SK-N-SH treated with all-trans-retinoic acid at 6 μM for 48 hours (cell line): ENCODE measurements at regions not wholly inside any gene's neighbourhood (a gene's known extent, or its start where the extent isn't known, plus 50 kb on each side); places are given as distances from the start of the nearest gene placed in this dataset.

Experiments used
- ATAC-seq: fragments of 200-7000 bp; cut with Tn5 transposase; 3 replicates; pipeline ENCODE4 v1.9.1; 2020; ENCODE audit warnings: mild to moderate bottlenecking, moderate library complexity
- BACH2 ChIP-seq: fragments of 250-450 bp; sonication (Bioruptor Pico); IDR thresholded peaks from 2 replicates; pipeline ENCODE4 v1.9.0; 2021; ENCODE audit warnings: mild to moderate bottlenecking, borderline replicate concordance
- CSDC2 ChIP-seq: fragments of 250-450 bp; sonication (Bioruptor Pico); IDR thresholded peaks from 2 replicates; pipeline ENCODE4 v1.5.0; 2020; ENCODE audit warnings: mild to moderate bottlenecking, moderate library complexity
- ESRRG ChIP-seq: fragments of 250-450 bp; sonication (Bioruptor Pico); IDR thresholded peaks from 2 replicates; pipeline ENCODE4 v1.6.1; 2021; ENCODE audit warnings: mild to moderate bottlenecking
- GLIS3 ChIP-seq: fragments of 250-450 bp; sonication (Bioruptor Pico); IDR thresholded peaks from 2 replicates; pipeline ENCODE4 v1.5.0; 2020; ENCODE audit warnings: mild to moderate bottlenecking, moderate library complexity
- ISL1 ChIP-seq: fragments of 250-450 bp; sonication (Bioruptor Pico); IDR thresholded peaks from 2 replicates; pipeline ENCODE4 v2.1.2; 2022; ENCODE audit warnings: mild to moderate bottlenecking, moderate library complexity
- OSR1 ChIP-seq: fragments of 250-450 bp; sonication (Bioruptor Pico); IDR thresholded peaks from 2 replicates; pipeline ENCODE4 v1.8.0; 2022; ENCODE audit warnings: moderate library complexity, mild to moderate bottlenecking, inconsistent platforms
- PATZ1 ChIP-seq: fragments of 250-450 bp; sonication (Bioruptor Pico); IDR thresholded peaks from 2 replicates; pipeline ENCODE4 v1.8.0; 2020; ENCODE audit warnings: mild to moderate bottlenecking, moderate library complexity, borderline replicate concordance
- POU6F1 ChIP-seq: fragments of 250-450 bp; sonication (Bioruptor Pico); IDR thresholded peaks from 2 replicates; pipeline ENCODE4 v1.8.0; 2021; ENCODE audit warnings: low read depth, mild to moderate bottlenecking, moderate library complexity, borderline replicate concordance
- PPARA ChIP-seq: fragments of 250-450 bp; sonication (Bioruptor Pico); IDR thresholded peaks from 2 replicates; pipeline ENCODE4 v1.5.0; 2020; ENCODE audit warnings: mild to moderate bottlenecking, borderline replicate concordance
- RARB ChIP-seq: fragments of 250-450 bp; sonication (Bioruptor Pico); IDR thresholded peaks from 2 replicates; pipeline ENCODE4 v1.8.0; 2021; ENCODE audit warnings: mild to moderate bottlenecking, moderate library complexity
- SNAI2 ChIP-seq: fragments of 250-450 bp; sonication (Bioruptor Pico); IDR thresholded peaks from 2 replicates; pipeline ENCODE4 v1.5.0; 2020; ENCODE audit warnings: mild to moderate bottlenecking, moderate library complexity
- TCF4 ChIP-seq: fragments of 250-450 bp; sonication (Bioruptor Pico); IDR thresholded peaks from 2 replicates; pipeline ENCODE4 v1.8.0; 2021; ENCODE audit warnings: mild to moderate bottlenecking, moderate library complexity, borderline replicate concordance
- TOX ChIP-seq: fragments of 250-450 bp; sonication (Bioruptor Pico); IDR thresholded peaks from 2 replicates; pipeline ENCODE4 v1.8.0; 2021; ENCODE audit warnings: mild to moderate bottlenecking, moderate library complexity, borderline replicate concordance
- TSHZ2 ChIP-seq: fragments of 250-450 bp; sonication (Bioruptor Pico); IDR thresholded peaks from 2 replicates; pipeline ENCODE4 v1.5.0; 2020; ENCODE audit warnings: mild to moderate bottlenecking, moderate library complexity
- ZC3H10 ChIP-seq: fragments of 250-450 bp; sonication (Bioruptor Pico); IDR thresholded peaks from 2 replicates; pipeline ENCODE4 v1.5.1; 2021; ENCODE audit warnings: mild to moderate bottlenecking, moderate library complexity
- ZFP3 ChIP-seq: fragments of 250-450 bp; sonication (Bioruptor Pico); IDR thresholded peaks from 2 replicates; pipeline ENCODE4 v1.5.0; 2020; ENCODE audit warnings: mild to moderate bottlenecking, moderate library complexity
- ZFP30 ChIP-seq: fragments of 450-650 bp; formaldehyde crosslinking; IDR thresholded peaks from 2 replicates; pipeline ENCODE4 v1.5.0; 2022; ENCODE audit warnings: mild to moderate bottlenecking, moderate library complexity
- ZNF565 ChIP-seq: fragments of 450-650 bp; formaldehyde crosslinking; conservative IDR thresholded peaks from 2 replicates; pipeline ENCODE4 v1.5.0; 2020; ENCODE audit warnings: low read depth, mild to moderate bottlenecking, moderate library complexity
- ZNF70 ChIP-seq: fragments of 450-650 bp; formaldehyde crosslinking; IDR thresholded peaks from 2 replicates; pipeline ENCODE4 v1.5.0; 2020; ENCODE audit warnings: mild to moderate bottlenecking, moderate library complexity
- ZNF8 ChIP-seq: fragments of 450-650 bp; formaldehyde crosslinking; IDR thresholded peaks from 2 replicates; pipeline ENCODE4 v1.5.0; 2020; ENCODE audit warnings: mild to moderate bottlenecking, moderate library complexity
- TF ChIP-seq, protein P1 (sequence below): fragments of 250-450 bp; sonication (Bioruptor Pico); IDR thresholded peaks from 2 replicates; pipeline ENCODE4 v1.5.1; 2020; ENCODE audit warnings: low read depth, mild to moderate bottlenecking, moderate library complexity
- TF ChIP-seq, protein P2 (sequence below): fragments of 250-450 bp; sonication (Bioruptor Pico); IDR thresholded peaks from 2 replicates; pipeline ENCODE4 v1.5.1; 2021; ENCODE audit warnings: mild to moderate bottlenecking, moderate library complexity

DNA sequence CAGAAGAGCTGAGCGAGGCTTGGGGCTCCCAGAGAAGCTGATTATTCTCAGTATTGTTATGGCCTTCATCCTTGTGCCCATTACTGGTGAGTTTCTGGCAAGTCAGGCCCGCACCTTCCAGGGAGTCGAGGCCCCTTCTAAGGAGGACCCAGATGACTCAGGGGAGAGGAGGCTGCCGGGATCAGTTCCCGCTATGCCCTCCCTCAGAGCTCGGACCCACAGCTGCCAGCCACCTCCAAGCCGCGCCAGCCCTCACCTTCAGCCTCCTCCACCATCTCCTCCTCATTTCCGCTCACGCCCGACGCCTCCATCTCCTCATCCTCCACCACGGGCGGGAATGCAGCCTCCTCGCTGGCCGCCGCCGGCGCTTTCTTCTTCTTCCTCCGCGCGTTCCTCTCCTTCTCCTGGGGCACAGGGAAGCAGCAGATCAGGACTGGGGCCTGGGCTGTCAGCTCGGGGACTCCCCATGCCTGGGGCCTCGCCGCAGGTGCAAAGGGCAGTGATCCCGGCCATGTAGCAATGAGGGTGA lies 83.2 kb downstream of the RFLNA start (continued):
- TF ChIP-seq TSHZ2 (CRISPR knock-in tag) (no peak), SNAI2 (CRISPR knock-in tag) (no peak), POU6F1 (CRISPR knock-in tag) (no peak), ZNF565 (no peak), ISL1 (CRISPR knock-in tag) (no peak), TOX (CRISPR knock-in tag) (no peak), CSDC2 (CRISPR knock-in tag) (no peak), ESRRG (CRISPR knock-in tag) (no peak), ZNF8 (CRISPR knock-in tag) (no peak), GLIS3 (CRISPR knock-in tag) (no peak), ZFP3 (CRISPR knock-in tag) (no peak), ZNF70 (CRISPR knock-in tag) (no peak), OSR1 (no peak)

DNA sequence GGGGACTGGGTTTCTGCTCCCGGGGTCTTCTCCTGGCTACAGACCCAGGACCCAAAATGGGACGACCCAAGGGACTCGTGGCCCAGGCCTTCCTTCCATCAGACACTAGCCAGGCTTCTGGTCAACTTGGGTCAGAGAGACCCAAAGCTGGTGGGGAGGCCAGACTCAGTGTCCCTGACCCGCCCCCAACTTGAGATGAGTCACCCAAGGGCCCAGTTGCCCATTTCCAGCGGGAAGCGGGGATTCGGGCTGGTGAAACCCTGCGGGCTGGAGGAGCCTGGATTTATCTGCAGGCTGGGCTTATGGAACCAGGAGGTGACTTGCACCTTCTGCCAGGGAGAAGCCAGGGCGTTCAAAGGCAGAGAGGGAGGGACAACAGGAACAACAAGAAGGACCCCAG lies 81.5 kb downstream of the RFLNA start:
- no peak for ATAC-seq
- TF ChIP-seq SNAI2 (CRISPR knock-in tag) (no peak), RARB (CRISPR knock-in tag) (no peak), ZNF565 (no peak), PPARA (CRISPR knock-in tag) (no peak), TCF4 (CRISPR knock-in tag) (no peak), ZNF70 (CRISPR knock-in tag) (no peak), TSHZ2 (CRISPR knock-in tag) (no peak), ZNF8 (CRISPR knock-in tag) (no peak), ISL1 (CRISPR knock-in tag) (no peak), ZFP30 (no peak), BACH2 (CRISPR knock-in tag) (no peak), ZFP3 (CRISPR knock-in tag) (no peak), ZC3H10 (no peak), POU6F1 (CRISPR knock-in tag) (no peak), PATZ1 (CRISPR knock-in tag) (no peak), OSR1 (no peak)
- TF ChIP-seq, protein P1, sequence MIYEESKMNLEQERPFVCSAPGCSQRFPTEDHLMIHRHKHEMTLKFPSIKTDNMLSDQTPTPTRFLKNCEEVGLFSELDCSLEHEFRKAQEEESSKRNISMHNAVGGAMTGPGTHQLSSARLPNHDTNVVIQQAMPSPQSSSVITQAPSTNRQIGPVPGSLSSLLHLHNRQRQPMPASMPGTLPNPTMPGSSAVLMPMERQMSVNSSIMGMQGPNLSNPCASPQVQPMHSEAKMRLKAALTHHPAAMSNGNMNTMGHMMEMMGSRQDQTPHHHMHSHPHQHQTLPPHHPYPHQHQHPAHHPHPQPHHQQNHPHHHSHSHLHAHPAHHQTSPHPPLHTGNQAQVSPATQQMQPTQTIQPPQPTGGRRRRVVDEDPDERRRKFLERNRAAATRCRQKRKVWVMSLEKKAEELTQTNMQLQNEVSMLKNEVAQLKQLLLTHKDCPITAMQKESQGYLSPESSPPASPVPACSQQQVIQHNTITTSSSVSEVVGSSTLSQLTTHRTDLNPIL = no peak
- TF ChIP-seq, protein P2, sequence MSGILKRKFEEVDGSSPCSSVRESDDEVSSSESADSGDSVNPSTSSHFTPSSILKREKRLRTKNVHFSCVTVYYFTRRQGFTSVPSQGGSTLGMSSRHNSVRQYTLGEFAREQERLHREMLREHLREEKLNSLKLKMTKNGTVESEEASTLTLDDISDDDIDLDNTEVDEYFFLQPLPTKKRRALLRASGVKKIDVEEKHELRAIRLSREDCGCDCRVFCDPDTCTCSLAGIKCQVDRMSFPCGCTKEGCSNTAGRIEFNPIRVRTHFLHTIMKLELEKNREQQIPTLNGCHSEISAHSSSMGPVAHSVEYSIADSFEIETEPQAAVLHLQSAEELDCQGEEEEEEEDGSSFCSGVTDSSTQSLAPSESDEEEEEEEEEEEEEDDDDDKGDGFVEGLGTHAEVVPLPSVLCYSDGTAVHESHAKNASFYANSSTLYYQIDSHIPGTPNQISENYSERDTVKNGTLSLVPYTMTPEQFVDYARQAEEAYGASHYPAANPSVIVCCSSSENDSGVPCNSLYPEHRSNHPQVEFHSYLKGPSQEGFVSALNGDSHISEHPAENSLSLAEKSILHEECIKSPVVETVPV (CRISPR knock-in tag) = no peak
